GM19351 (cell line): ENCODE measurements at regions not wholly inside any gene's neighbourhood (a gene's known extent, or its start where the extent isn't known, plus 50 kb on each side); places are given as distances from the start of the nearest gene placed in this dataset.

Experiments
- ATAC-seq: cut with Tn5 transposase; IDR thresholded peaks from one replicate; pipeline ENCODE4 v1.9.1; 2021; ENCODE audit warnings: mild to moderate bottlenecking, moderate library complexity; ENCODE audit not compliant: unreplicated experiment

DNA sequence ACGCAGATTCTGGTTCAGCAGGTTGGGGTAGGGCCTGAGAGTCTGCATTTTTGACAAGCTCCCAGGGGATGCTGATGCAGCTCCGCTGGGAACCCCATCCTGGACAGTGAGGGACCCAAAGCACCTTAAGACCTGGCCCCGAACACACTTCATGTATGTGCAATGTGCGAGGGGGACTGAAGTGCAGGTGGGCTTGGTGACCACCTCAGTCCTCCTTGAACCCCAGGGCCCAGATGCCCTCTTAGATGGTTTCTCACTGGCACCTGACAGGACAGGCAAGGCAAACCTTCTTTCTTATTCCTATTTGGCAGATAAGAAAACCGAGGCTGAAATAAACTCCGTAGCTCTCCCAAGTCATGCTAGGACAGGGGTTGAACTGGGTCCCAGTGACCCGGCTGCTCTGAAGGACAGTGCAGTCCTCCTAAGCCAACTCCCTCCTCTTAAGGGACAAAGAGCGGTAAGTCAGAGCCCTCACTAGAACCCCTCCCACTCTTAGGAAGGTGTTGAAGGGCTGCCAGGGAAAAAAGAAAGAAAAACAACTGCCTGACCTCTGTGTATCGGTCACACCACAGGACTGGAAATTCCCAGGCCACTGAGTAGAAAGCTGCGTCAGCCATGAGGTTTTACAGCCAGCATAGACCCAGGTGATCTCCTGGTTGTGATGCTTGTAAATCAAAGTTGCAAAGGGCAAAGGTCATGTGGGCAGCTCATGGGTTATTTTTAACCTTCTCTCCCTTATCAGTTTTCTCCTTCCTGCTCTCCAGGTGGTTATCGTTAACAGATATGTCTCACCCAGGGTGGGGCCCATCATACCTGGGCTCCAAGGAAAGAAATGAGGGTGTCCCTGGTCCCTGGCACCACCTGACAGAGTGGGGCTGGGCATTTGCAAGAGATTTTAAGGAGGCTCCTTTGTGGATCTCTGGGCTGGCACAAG lies 90.9 kb upstream of the SMNDC1 start:
- ATAC-seq: peak; percentile 88

DNA sequence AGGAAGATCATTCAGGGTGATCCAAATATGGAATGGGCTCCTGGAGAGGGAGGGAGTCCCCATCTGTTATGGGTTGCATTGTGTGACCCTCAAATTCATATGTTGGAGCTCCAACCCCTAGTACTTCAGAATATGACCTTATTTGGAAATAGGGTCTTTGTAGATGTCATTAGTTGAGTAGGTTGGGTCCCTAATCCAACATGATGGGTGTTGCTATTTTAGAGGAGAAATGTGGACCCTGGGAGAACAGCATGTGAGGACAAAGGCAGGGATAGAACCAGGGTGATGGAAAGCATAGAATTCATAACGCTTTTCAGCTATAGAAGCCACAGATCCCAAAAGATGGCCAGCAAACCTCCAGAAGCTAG lies 91.5 kb upstream of the SMNDC1 start:
- ATAC-seq: no peak

DNA sequence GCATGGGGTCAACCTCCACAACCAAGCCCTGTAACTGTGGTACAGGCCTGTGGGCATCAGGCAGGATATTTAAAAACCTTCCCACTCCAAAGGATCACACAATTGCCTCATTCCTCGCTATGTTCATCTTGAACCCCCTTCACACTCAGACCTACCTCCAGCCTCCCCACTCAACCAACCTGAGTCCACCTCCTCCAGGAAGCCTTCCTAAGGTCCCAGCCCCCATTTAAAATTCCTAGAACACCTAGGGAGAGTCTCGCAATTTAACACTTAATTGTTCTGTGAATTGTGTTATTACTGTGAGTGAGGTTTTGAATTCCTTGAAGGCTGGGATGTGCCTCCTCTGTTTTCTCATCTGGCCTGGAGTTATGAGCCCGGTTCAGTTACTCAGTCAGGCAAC lies 93.1 kb upstream of the SMNDC1 start:
- ATAC-seq: no peak

DNA sequence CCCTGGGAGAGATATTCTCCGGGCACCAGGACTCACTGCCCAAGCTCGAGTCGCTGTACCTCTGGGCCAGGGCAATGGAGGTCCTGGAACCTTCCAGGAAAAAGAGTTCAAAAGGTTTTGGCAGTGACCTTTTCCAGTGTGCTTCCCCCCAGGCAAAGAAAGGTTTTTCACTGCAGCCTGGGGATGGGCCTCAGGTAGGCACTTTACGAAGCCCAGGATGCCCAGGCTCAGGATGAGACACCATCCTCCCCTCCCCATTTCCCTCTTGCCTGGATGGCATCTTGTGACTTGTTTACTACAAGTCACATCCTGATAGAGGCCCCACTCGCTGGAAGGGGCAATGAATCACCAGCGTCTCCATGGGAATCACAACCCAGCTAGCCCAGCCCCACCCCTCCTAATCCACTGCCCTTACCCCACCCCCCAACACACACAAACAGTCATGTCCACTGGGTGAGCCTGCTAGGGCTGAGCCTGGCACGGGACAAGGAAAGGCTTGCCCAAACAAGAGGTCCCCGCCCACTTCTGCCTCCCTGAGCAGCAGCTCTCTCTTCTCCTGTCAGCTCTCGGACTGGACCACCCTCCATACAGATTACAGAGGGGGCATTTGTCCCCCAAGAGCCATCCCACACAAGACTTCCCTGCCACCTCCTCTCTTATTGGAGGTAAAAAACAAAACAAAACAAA lies 93.8 kb upstream of the SMNDC1 start:
- ATAC-seq: no peak

DNA sequence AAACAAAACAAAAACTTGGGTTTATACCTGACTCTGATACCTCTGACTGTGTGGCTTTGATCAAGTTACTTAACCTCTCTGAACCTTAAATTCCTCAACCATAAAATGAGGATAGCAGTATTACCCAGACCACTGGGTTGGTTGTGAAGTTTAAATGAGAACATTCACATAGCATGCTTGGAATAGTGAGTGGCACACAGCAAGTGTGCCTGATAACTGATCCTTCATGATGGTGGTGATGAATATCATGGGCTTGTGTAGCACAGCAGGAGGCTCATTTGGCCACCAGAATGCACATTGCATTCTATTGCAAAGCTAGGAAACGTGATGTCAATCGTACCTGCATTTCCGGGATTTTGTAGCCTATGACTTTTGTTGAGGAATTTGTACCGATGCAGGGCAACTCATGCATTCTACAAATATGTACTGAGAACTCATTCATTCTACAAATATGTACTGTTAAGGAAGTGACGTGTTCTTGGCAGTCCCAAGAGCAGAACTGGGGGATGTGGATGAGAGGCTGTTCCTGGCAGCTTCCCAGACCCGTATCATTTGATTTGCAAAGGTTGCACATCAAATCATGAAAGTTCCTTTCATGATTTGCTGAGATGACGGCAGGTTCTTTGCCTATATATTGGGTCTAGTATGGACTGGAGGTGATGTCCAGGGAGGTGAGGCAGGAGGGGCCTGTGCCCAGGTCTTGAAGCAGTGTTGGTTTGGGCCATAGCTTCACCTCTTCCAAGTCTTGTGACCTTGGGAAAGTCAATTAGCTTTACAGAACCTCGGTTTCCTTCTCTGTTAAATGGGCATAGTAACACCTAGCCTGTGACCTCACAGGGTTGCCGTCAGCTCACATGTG lies 94.6 kb upstream of the SMNDC1 start:
- no peak for ATAC-seq

DNA sequence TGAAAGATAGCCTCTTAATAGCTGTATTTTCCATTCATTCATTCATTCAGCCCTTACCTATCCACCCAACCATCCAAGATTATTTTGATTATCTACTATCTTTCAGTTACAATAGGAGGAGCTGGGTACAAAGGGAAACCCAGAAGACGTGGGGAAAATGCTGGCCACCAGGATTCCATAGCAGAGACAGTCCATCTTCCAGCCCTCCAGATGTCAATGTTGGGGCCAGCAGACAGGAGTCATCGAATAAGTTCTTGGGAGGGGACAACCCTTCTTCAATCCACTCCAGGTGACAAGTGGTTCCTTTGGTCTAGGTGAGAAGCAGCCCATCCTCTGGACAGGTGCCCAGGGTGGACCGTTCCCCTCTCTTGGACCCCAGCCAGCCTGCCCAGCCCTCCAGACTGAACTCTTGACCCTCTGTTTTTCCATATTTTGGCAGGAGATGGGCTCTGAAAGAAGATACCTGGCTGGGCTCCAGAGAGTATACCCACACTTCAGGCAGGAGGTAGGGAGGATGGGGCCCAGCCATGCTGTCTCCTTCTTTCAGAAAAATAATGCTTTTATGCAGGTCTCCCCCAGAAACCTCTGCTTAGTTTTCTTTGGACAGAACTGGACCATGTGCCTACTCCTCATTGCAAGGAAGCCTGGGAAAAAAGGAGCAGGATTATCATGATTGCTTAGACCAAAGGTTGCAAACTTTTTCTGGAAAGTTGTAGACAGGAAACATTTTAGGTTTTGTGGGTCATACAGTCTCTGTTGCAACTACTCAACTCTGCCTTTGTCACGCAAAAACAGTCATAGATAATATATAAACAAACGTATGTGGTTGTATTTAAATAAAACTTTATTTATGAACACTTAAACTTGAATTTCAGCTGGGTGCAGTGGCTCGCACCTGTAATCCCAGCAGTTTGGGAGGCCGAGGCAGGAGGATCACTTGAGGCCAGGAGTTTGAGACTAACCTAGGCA lies 95.5 kb upstream of the SMNDC1 start:
- no peak for ATAC-seq

DNA sequence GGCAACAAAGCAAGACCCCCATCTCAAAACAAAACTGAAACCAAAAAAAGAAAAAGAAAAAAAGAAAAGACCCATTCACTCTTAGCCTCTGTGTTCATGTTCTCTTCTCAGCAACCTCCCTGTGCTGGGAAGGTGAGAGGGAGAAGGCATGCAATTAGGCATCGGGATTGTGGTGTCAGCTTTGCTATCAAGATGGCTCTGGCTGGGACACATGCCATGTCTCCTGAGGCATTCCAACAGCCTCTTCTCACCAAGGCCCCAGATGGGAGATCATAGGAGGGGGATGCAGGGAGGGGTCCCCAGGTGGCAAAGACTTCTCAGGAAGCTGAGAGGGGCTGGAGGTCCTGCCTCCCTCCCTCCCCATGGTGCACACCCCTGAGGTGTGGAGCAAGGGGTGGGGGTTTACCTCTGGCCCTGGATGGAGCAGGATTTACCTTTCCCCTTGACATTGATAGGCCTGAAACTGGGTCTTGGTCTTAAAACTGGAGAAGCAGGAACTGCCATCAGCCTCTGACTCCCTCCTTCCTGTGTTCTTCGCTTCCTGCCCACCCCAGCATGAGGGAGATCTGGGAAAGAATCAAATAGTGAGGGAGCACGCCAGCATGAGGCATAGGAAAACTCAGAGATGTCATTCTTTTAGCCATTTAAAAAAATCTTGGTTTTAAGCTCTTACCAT lies 96.2 kb upstream of the DUSP5 start:
- no peak for ATAC-seq

DNA sequence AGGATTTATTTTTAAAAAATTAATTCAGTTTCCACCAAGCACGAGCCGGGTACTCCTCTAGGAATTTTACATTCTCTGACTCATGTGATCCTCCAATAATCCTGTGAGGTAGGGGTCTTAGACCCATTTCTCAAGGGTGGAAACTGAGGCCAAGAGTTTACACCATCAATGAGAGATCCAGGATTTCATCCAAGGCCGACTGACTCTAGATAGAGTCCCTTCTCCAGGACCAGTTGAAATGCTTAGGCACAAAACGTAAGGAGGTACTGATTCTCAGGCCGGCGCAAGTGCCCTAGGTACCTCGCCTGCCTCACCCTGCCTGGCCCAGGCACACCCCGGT lies 95.7 kb upstream of the DUSP5 start:
- no peak for ATAC-seq

DNA sequence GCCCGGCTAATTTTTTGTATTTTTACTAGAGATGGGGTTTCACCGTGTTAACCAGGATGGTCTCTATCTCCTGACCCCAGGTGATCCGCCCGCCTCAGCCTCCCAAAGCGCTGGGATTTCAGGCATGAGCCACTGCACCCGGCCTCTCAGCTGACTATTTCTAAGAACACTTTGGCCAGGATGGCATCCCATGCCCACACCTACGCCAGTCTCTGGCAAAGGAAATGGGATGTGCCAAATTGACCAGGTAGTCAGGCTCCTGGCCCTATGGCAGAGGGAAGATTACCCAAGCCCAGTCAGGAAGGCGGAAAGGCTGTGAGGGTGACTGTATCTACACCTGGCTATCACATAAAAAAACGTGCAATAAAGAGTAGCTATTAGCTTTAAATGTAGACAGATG lies 94.1 kb upstream of the DUSP5 start:
- no peak for ATAC-seq

DNA sequence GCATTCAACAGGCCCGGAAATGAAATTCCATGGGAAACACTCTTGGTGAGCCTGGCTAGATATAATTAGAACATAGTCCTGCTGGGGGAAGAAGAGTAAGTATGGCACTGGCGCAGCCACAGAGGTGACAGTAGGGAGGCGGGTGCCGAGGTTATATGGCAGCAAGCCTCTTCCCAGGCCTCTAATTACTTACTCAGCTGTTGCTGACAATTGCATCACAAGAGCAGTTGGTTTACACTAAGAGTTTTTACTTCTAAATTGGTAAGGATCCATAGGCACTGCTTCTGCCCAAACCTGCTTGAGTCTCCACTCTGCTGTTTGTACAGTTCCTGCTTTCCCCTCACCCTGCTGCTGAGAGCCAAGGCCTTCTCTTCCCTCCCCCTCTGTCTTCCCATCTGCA lies 93.3 kb upstream of the DUSP5 start:
- no peak for ATAC-seq

DNA sequence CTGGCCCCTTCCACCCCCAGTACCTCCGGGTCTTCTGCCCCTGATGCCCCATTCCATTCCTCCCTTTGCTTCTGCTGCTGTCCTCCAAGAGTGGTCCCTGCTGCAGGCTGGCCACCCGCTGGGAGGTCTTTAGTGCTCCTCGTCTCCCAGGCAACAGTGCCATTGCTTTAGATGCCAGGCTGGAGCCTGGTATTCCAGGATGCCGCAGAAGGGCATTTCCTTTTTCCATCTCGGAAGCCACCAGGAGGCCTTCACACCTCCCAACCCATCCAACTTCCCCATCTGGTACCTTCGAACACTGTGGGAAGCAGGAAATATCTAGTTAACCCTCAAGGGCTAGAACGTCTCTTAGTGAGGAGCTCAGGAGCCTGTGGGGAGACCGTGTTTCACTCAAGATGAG lies 92.9 kb upstream of the DUSP5 start:
- no peak for ATAC-seq

DNA sequence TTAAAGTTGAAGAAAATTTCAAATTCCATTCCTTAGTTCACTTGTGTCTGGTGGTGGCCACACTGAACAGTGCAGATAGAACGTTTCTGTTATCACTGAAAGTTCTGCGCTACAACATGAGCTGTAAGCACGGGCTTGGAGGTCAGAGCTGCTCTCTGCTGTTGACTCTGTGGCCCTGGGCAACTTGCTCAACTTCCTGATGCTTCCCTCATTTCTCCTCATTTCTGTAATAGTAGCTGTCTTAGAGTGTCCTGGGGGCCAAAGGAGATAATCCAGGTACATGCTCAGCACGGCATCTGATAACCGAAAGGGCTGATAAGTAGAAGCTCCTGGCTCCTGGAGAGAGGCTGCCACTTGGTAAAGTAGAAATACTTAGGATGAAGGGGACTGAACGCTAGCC lies 92.3 kb upstream of the DUSP5 start:
- no peak for ATAC-seq

DNA sequence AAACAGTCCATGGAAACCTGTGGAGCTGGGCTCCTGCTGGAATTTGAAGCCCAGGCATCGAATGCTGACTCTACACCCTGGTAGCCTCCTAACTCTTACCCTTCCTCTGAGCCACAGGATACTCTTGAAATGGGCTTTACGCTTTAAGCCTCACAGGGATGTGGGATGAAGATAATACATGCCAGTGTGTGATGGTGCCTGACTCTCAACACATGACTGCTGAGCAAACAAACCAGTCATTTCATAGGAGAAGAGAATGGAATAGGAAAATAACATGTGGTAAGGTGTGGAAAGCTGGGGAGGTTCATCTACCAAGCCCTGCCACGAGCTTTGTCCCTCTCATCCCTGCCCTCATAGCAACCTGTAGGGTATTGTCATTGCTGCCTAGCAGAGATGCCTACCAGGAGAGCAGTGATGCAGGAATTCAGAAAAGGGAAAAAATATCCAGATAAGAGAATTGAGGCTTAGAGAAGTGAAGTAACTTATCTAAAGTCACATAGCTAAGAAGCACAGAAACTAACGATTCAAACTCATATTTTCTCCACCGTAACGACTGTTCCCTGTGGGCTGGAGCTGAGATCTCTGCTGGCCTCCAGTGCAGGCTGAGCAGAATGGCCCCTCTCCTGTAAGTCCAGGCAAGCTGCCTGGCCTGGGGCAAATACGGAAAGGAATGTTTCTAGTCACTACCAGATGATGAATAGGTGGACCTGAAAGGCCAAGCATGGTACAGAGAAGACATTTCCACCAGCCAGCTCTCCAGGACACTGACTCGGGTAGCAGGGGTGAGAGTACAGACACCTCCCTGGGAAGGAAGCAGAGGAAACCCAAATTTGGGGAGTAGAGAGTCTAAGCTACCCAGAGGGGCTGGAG lies 90.2 kb upstream of the DUSP5 start:
- no peak for ATAC-seq

DNA sequence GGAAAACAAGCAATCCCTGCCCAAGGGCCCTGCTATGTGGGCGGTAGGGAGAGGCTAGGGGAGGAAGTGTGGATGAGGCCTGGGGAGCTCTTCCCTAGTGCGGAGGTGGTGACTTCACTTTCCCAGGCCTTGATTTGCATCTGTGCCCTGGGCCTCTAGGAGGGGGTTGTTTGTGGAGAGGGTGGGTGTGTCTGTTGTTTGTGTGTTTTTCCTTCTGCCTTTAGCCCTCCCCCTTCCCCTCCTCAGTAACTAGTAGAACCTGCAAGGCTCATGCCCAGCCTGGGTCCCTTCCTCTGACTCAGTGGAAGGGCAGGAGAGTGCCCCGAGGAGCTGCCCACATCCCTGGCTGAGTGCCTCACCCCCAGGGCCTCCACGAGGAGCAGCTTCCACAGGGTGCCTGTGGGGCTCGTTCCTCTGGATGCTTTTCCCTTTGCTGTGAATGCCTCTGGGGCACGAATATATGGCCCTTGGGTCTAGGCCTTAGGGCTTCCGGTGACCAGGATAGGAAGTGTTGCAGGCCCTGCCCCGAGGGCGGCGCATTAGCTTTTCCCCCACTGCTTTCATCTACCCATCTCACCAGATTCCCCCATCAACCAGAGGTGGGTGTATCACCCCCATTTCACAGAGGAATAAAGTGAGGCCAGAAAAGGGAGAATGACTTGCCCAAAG lies 89.4 kb upstream of the DUSP5 start:
- no peak for ATAC-seq

DNA sequence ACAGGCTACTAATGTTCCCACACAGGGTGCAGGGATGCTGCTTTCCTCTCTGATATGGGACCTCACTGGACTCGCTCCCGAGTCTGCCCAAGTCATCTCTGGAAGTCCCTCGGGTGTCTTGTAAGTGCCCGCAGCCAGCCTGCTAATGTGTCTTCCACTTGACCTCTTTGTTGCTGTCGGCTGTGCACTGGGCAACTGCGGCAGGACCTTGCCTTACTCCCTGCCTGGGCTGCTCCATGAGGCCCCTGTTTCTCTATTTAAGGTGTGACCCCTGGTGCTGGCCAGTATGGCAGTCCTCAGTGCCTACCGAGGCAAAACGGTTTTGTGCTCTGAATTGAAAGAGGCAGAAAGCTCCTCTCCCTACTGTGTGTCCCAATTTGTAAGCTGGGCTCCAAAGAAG lies 88.8 kb upstream of the DUSP5 start:
- no peak for ATAC-seq

DNA sequence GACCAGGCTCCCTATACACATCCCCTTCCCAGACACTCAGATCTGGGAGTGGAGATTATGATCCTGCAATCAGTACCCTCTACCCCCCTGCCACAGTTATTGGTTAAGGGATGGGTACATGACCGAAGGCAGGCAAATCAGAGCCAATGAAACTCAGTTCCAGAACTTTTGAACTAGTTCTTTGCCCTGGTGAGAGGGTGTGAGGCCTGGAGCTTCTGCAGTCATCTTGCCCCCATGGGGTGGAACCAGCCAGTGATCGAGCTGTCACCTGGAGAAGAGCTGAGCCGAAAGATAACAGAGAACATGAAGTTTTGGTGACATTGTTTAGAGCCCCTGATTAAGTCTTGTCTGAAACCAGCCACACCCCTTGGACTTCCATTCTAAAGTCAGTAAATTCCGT lies 88.2 kb upstream of the DUSP5 start:
- ATAC-seq: no peak

DNA sequence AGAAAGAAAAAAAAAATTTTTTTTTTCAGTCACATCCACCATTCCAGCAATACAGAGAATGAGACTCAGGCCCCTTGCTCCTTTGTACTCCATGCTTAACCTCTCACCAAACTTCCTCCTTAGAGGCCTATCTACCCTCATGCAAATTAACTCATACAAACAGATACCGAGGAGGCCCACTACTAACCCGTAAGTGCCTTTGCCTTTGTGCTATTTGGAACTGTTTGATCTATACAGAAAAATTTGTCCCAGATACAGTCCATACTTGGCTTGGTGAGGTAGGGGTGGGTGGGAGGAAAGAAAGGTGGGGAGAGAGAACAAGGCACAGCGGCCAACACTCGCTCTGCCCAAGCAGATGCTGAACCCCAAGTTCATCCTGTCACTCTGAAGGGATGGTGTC lies 87.8 kb upstream of the DUSP5 start:
- ATAC-seq: peak; percentile 45

DNA sequence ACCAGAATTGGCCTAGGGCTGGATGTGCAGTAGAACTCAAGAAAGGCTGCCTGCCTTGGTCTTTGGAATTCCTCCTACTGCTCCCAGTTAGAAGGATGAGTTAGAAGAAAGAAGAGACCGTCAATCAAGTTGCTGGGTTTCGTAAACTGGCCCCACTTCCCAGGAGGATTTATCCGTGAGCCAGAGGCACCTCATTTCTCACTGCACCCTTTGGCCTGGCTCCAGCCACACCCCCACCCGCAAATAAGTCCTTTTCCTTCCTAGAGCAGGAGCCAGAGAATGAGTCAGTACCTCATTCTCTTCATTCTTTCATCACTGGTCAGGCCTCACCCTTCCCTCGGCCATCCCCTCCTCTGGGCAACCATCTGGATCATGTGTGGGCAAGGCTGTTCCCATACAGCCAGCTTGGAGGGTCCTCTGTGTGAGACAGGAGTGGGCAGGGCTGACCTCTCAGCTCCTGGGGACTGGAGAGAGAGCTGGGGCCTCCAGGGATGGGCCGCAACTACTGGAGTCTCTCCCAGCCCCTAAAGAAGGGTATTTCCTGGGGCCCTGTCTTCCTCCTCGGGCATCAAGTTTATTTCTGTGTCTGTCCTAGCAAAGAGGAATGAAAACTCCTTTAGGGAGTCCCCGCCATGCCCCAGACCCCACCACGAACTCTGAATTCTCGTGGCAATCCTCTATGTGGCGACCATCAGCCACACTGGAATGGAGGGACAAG lies 87.2 kb upstream of the DUSP5 start:
- ATAC-seq: no peak
